ENCODE measurements at regions not wholly inside any gene's neighbourhood (a gene's known extent, or its start where the extent isn't known, plus 50 kb on each side); places are given as distances from the start of the nearest gene placed in this dataset.

DNA sequence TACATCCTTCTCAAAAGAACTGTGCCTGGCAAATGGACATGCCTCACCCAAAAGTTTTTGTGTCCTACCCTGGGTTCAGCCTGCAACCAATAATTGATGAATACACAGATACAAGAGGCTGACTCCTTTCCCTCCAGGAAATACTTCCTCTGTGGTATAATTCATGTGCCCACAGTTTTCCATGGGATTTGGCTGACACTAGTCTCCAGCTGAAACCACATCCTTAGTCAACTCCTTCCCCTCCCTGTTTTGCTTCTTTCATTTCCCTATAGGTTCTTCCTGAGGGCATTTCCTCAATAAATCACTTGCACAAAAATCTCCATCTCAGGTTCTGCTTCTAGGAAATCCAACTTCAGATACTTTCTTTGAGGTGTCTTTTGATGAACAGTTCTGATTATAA, 436.6 kb upstream of the C1orf87 start:
- no peak for TF ChIP-seq CTCF (IDR thresholded peaks at IDR 0.05; ENCODE audit: insufficient read depth, low read length)
- TF ChIP-seq POLR2AphosphoS5 (IDR thresholded peaks at IDR 0.05; ENCODE audit: low read depth): no peak
- no peak for TF ChIP-seq REST (IDR thresholded peaks at IDR 0.05; ENCODE audit: insufficient replicate concordance, low read depth)

Measured in HL-60 (cell line).